ENCODE measurements at regions not wholly inside any gene's neighbourhood (a gene's known extent, or its start where the extent isn't known, plus 50 kb on each side); places are given as distances from the start of the nearest gene placed in this dataset.

DNA sequence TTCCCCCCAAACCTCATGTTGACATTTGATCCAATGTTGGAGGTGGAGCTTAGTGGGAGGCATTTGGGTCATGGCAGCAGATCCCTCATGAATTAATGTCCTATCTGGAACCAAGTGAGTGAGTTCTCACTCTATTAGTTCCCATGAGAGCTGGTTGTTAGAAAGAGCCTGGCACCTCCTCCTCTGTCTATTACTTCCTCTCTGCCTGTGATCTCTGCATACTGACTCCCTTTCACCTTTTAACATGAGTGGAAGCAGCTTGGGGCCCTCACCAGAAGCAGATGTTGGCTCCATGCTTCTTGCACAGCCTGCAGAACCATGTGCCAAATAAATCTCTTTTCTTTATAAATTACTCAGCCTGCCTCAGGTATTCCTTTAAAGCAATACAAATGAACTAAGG is 127.3 kb upstream of the RALGAPA2 start:
- TF ChIP-seq, protein P1, sequence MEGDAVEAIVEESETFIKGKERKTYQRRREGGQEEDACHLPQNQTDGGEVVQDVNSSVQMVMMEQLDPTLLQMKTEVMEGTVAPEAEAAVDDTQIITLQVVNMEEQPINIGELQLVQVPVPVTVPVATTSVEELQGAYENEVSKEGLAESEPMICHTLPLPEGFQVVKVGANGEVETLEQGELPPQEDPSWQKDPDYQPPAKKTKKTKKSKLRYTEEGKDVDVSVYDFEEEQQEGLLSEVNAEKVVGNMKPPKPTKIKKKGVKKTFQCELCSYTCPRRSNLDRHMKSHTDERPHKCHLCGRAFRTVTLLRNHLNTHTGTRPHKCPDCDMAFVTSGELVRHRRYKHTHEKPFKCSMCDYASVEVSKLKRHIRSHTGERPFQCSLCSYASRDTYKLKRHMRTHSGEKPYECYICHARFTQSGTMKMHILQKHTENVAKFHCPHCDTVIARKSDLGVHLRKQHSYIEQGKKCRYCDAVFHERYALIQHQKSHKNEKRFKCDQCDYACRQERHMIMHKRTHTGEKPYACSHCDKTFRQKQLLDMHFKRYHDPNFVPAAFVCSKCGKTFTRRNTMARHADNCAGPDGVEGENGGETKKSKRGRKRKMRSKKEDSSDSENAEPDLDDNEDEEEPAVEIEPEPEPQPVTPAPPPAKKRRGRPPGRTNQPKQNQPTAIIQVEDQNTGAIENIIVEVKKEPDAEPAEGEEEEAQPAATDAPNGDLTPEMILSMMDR (IDR thresholded peaks at IDR 0.05; ENCODE audit: insufficient read depth, low read depth, low read length): no peak
- no peak for TF ChIP-seq EZH2 (IDR thresholded peaks at IDR 0.05; ENCODE audit: insufficient read depth, low read length)
